Hepatocyte (in vitro differentiated cells): ENCODE measurements at regions not wholly inside any gene's neighbourhood (a gene's known extent, or its start where the extent isn't known, plus 50 kb on each side); places are given as distances from the start of the nearest gene placed in this dataset.

Experiments used
- EZH2 ChIP-seq: fragments of 200-600 bp; sonication (generic); IDR thresholded peaks from 2 replicates; pipeline ENCODE4 v1.6.1; 2016; ENCODE audit warnings: antibody characterized with exemption, mild to moderate bottlenecking, borderline replicate concordance
- EZH2phosphoT487 ChIP-seq: fragments of 200-600 bp; sonication (generic); IDR thresholded peaks from one replicate; pipeline ENCODE4 v1.6.1; 2018; ENCODE audit warnings: antibody characterized with exemption, mild to moderate bottlenecking, low read depth, moderate library complexity; ENCODE audit not compliant: unreplicated experiment, severe bottlenecking
- TF ChIP-seq, protein P1 (sequence below): fragments of 200-600 bp; sonication (generic); IDR thresholded peaks from 2 replicates; pipeline ENCODE4 v1.5.1; 2016; ENCODE audit warnings: antibody characterized with exemption, mild to moderate bottlenecking; ENCODE audit not compliant: poor library complexity

DNA sequence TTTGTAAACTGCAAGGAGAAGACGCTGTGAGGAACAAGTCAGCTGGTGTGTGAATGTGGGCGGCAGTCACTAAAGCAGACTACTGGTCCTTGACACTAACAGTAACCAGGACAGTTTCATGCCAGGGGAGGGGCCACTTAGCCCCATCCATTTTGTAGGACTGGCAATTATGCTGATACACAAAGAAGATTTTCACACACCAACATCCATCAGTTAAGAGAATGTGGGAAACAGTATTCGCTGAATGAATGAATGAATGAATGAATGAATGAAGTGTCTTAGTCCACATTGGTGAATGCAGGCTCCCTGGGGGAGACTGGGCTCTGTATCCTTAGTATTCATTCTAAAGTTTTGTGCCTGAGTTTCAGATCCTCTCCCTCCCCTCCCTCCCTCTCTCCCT, 590.4 kb downstream of the BRD1 start:
- no peak for TF ChIP-seq EZH2
- TF ChIP-seq, protein P1, sequence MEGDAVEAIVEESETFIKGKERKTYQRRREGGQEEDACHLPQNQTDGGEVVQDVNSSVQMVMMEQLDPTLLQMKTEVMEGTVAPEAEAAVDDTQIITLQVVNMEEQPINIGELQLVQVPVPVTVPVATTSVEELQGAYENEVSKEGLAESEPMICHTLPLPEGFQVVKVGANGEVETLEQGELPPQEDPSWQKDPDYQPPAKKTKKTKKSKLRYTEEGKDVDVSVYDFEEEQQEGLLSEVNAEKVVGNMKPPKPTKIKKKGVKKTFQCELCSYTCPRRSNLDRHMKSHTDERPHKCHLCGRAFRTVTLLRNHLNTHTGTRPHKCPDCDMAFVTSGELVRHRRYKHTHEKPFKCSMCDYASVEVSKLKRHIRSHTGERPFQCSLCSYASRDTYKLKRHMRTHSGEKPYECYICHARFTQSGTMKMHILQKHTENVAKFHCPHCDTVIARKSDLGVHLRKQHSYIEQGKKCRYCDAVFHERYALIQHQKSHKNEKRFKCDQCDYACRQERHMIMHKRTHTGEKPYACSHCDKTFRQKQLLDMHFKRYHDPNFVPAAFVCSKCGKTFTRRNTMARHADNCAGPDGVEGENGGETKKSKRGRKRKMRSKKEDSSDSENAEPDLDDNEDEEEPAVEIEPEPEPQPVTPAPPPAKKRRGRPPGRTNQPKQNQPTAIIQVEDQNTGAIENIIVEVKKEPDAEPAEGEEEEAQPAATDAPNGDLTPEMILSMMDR, result no peak
- no peak for TF ChIP-seq EZH2phosphoT487
